Upper lobe of left lung (tissue), 6 donors: ENCODE measurements at regions not wholly inside any gene's neighbourhood (a gene's known extent, or its start where the extent isn't known, plus 50 kb on each side); places are given as distances from the start of the nearest gene placed in this dataset.
"Not testable (repeated sequence)": the region's sequence is repeated elsewhere in the genome, so short reads cannot be mapped to it uniquely, and the experiment has no call there.

ENCODE experiments used
- ATAC-seq, 2 donors: fragments of 200-7000 bp; cut with Tn5 transposase; one replicate each; pipeline ENCODE4 v1.9.1; 2022; ENCODE audit warnings: mild to moderate bottlenecking in 2 of 2, moderate library complexity in 2 of 2; ENCODE audit not compliant: low FRiP score in 2 of 2
- DNase-seq, 2 donors: peaks; one replicate each; pipeline ENCODE4 v3.0.0-alpha.2; 2019 to 2020
- H3K27ac ChIP-seq, 4 donors: fragments of 200-600 bp; sonication (generic); one replicate each; pipeline ENCODE4 v1.5.1; 2016 to 2019
- H3K27me3 ChIP-seq, 4 donors: fragments of 200-600 bp; sonication (generic); one replicate each; pipeline ENCODE4 v1.5.1; 2017 to 2019
- H3K36me3 ChIP-seq, 4 donors: fragments of 200-600 bp; sonication (generic); one replicate each; pipeline ENCODE4 v1.5.1; 2016 to 2019
- H3K4me1 ChIP-seq, 4 donors: fragments of 200-600 bp; sonication (generic); one replicate each; pipeline ENCODE4 v1.5.1; 2018 to 2019
- H3K4me3 ChIP-seq, 4 donors: fragments of 200-600 bp; sonication (generic); one replicate each; pipeline ENCODE4 v1.5.1; 2017 to 2019; ENCODE audit warnings: mild to moderate bottlenecking in 2 of 4, moderate library complexity in 1 of 4
- H3K9me3 ChIP-seq, 4 donors: fragments of 200-600 bp; sonication (generic); one replicate each; pipeline ENCODE4 v1.5.1; 2018 to 2019
- EP300 ChIP-seq, 4 donors: sonication (generic); formaldehyde crosslinking; IDR thresholded peaks; one replicate each; pipeline ENCODE4 v1.5.1; 2017; ENCODE audit warnings: antibody characterized with exemption in 4 of 4, control low read depth in 2 of 4
- POLR2A ChIP-seq, 4 donors: fragments of 450-650 bp; IDR thresholded peaks; one replicate each; pipeline ENCODE4 v1.5.1; 2016 to 2017; ENCODE audit warnings: antibody characterized with exemption in 4 of 4, mild to moderate bottlenecking in 2 of 4
- POLR2AphosphoS5 ChIP-seq, 2 donors: sonication (generic); formaldehyde crosslinking; IDR thresholded peaks; one replicate each; pipeline ENCODE4 v1.5.1; 2017; ENCODE audit warnings: antibody characterized with exemption in 2 of 2
- WGBS, 2 donors: methylation state at CpG; one replicate each; pipeline ENCODE4 v1.1.5; 2017 to 2018; 5-methylcytosine and 5-hydroxymethylcytosine counted together
- TF ChIP-seq, protein P1 (sequence below), 6 experiments: fragments of 450-650 bp in 4 of 6; fragments of 200-600 bp in 2 of 6; sonication (generic) in 2 of 6; IDR thresholded peaks; one replicate each; pipeline ENCODE4 v1.5.1; 2016 to 2019; ENCODE audit warnings: antibody characterized with exemption in 6 of 6
- donor health status: DM: no; HTN: no; CAD: no; lungs with moderate emphysema.
- donor health status: DM: no; HTN: yes; CAD: no; lungs with severe emphysema.

GRCh38 chr1:108345776-108346531, 102.1 kb upstream of the NBPF4 start:
- Histone ChIP-seq H3K27me3 (no peaks in the 10 kb centered on the region), H3K4me3 (no peak overlapping the region), H3K36me3 (no peaks in the 10 kb centered on the region), H3K4me1 (no peaks in the 10 kb centered on the region), H3K9me3 (no peaks in the 10 kb centered on the region), H3K27ac (no peak overlapping the region)
- 77 to 83% methylated on average over 6 of the region's 6 CpGs for WGBS, 2 donors
- DNase-seq (no peak), ATAC-seq (no peak)
- no peak for TF ChIP-seq POLR2AphosphoS5 (IDR thresholded peaks at IDR 0.05)

DNA sequence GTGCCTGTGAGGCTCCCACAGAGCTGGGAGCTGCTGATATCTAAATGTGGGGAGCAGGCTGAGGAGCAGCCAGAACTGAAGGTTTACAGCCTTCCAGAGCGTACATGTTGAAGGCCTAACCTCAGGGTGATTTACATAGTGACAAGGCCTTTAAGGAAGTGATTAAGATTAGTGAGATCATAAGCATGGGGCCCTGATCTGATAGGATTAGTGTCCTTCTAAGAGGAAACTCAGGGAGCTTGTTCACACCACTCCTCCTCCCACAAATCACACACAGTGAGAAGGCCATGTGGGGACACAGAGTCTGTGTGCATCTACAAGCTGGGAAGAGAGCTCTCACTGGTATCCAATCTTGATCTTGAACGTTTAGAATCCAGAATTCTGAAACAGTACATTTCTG, 92.3 kb upstream of the NBPF6 start:
- DNase-seq (no peak), ATAC-seq (no peak)
- no peak overlapping the region for H3K4me3 ChIP-seq
- 76 to 88% methylated on average over 2 of the region's 2 CpGs for WGBS, 2 donors
- no peaks in the 10 kb centered on the region for H3K9me3 ChIP-seq
- H3K4me1 ChIP-seq, result no peaks in the 10 kb centered on the region
- no peak overlapping the region for H3K27ac ChIP-seq
- TF ChIP-seq POLR2AphosphoS5 (IDR thresholded peaks at IDR 0.05), result no peak
- TF ChIP-seq, protein P1, sequence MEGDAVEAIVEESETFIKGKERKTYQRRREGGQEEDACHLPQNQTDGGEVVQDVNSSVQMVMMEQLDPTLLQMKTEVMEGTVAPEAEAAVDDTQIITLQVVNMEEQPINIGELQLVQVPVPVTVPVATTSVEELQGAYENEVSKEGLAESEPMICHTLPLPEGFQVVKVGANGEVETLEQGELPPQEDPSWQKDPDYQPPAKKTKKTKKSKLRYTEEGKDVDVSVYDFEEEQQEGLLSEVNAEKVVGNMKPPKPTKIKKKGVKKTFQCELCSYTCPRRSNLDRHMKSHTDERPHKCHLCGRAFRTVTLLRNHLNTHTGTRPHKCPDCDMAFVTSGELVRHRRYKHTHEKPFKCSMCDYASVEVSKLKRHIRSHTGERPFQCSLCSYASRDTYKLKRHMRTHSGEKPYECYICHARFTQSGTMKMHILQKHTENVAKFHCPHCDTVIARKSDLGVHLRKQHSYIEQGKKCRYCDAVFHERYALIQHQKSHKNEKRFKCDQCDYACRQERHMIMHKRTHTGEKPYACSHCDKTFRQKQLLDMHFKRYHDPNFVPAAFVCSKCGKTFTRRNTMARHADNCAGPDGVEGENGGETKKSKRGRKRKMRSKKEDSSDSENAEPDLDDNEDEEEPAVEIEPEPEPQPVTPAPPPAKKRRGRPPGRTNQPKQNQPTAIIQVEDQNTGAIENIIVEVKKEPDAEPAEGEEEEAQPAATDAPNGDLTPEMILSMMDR (IDR thresholded peaks at IDR 0.05), result no peak
- no peak for TF ChIP-seq POLR2A (IDR thresholded peaks at IDR 0.05)
- TF ChIP-seq EP300 (IDR thresholded peaks at IDR 0.05), result no peak
- H3K36me3 ChIP-seq, result no peaks in the 10 kb centered on the region
- H3K27me3 ChIP-seq, result no peaks in the 10 kb centered on the region

GRCh38 chr1:108380059-108380832, 69.9 kb upstream of the NBPF6 start:
- WGBS, 2 donors, result no CpG with 5 or more reads among the region's 3 CpGs
- H3K27ac ChIP-seq, H3K9me3 ChIP-seq, H3K36me3 ChIP-seq, H3K27me3 ChIP-seq, ATAC-seq, H3K4me3 ChIP-seq, H3K4me1 ChIP-seq, DNase-seq: not testable (repeated sequence)
